Activated T-helper 1 cell treated with anti-CD3 and anti-CD28 coated beads, Interleukin-12 subunit alpha, Interleukin-12 subunit beta, Interleukin-2, Interleukin-4 antibody, amounts not matched to agents 30 ng/mL and 10 ng/mL and 1 ng/mL, durations not matched to agents 14 hours and 24 hours and 36 hours (primary cell): ENCODE measurements at regions not wholly inside any gene's neighbourhood (a gene's known extent, or its start where the extent isn't known, plus 50 kb on each side); places are given as distances from the start of the nearest gene placed in this dataset.

Experiments used
- DNase-seq: peaks from one replicate; pipeline ENCODE4 v3.0.0; 2021; ENCODE audit warnings: low spot score
- H3K27ac Mint-ChIP-seq: one replicate; pipeline ENCODE4 v1.8.0; 2021; ENCODE audit warnings: mild to moderate bottlenecking, mixed read lengths
- H3K27me3 Mint-ChIP-seq: one replicate; pipeline ENCODE4 v1.8.0; 2022; ENCODE audit warnings: mild to moderate bottlenecking, moderate library complexity, mixed read lengths; ENCODE audit not compliant: insufficient read depth
- H3K36me3 Mint-ChIP-seq: one replicate; pipeline ENCODE4 v1.8.0; 2021; ENCODE audit warnings: low read depth, mixed read lengths
- H3K4me1 Mint-ChIP-seq: one replicate; pipeline ENCODE4 v1.8.0; 2021; ENCODE audit warnings: low read depth, mixed read lengths
- H3K4me3 Mint-ChIP-seq: one replicate; pipeline ENCODE4 v1.8.0; 2021; ENCODE audit warnings: mild to moderate bottlenecking, moderate library complexity, mixed read lengths
- H3K9me3 Mint-ChIP-seq: one replicate; pipeline ENCODE4 v1.8.0; 2021; ENCODE audit warnings: mixed read lengths
- intact Hi-C: fragments of 100-400 bp; cut with micrococcal nuclease; formaldehyde crosslinking; loops from one replicate; pipeline ENCODE4 v1.15.1; 2024

GRCh38 chr5:171668097-171668412 is 117.6 kb upstream of the SMIM23 start:
- H3K4me3 Mint-ChIP-seq, result no peak overlapping the region
- H3K27me3 Mint-ChIP-seq, result peaks cover 4% of the 10 kb centered on the region
- no peak for DNase-seq
- intact Hi-C loops, result no loop called here
- H3K9me3 Mint-ChIP-seq, result no peaks in the 10 kb centered on the region
- no peaks in the 10 kb centered on the region for H3K36me3 Mint-ChIP-seq
- H3K27ac Mint-ChIP-seq, result no peak overlapping the region
- no peaks in the 10 kb centered on the region for H3K4me1 Mint-ChIP-seq

GRCh38 chr5:171669571-171669970 is 116.0 kb upstream of the SMIM23 start:
- H3K27ac Mint-ChIP-seq, result no peak overlapping the region
- DNase-seq, result no peak
- intact Hi-C loops, result no loop called here
- no peaks in the 10 kb centered on the region for H3K9me3 Mint-ChIP-seq
- H3K4me1 Mint-ChIP-seq, result no peaks in the 10 kb centered on the region
- H3K27me3 Mint-ChIP-seq, result peaks cover 4% of the 10 kb centered on the region
- H3K4me3 Mint-ChIP-seq, result no peak overlapping the region
- H3K36me3 Mint-ChIP-seq, result no peaks in the 10 kb centered on the region

GRCh38 chr5:171672556-171672955 is 113.1 kb upstream of the SMIM23 start:
- no peak overlapping the region for H3K4me3 Mint-ChIP-seq
- intact Hi-C loops, result no loop called here
- H3K27me3 Mint-ChIP-seq, result peaks cover 7% of the 10 kb centered on the region
- no peak for DNase-seq
- H3K9me3 Mint-ChIP-seq, result no peaks in the 10 kb centered on the region
- no peaks in the 10 kb centered on the region for H3K36me3 Mint-ChIP-seq
- H3K4me1 Mint-ChIP-seq, result no peaks in the 10 kb centered on the region
- H3K27ac Mint-ChIP-seq, result no peak overlapping the region

GRCh38 chr5:171673328-171673727 is 112.3 kb upstream of the SMIM23 start:
- intact Hi-C loops, result no loop called here
- Mint-ChIP-seq H3K27me3 (peaks cover 7% of the 10 kb centered on the region), H3K9me3 (no peaks in the 10 kb centered on the region)

GRCh38 chr5:171673840-171674239 is 111.8 kb upstream of the SMIM23 start:
- Mint-ChIP-seq H3K4me3 (no peak overlapping the region), H3K36me3 (no peaks in the 10 kb centered on the region), H3K4me1 (no peaks in the 10 kb centered on the region), H3K9me3 (no peaks in the 10 kb centered on the region), H3K27ac (no peak overlapping the region), H3K27me3 (peaks cover 7% of the 10 kb centered on the region)
- intact Hi-C loops, result no loop called here
- no peak for DNase-seq

More at GRCh38 chr5:171673328-171673727, 112.3 kb upstream of the SMIM23 start:
- Mint-ChIP-seq H3K27ac (no peak overlapping the region), H3K4me1 (no peaks in the 10 kb centered on the region), H3K36me3 (no peaks in the 10 kb centered on the region), H3K4me3 (no peak overlapping the region)
- no peak for DNase-seq

- H3K27me3 Mint-ChIP-seq, result peaks cover 9% of the 10 kb centered on the region
- H3K4me3 Mint-ChIP-seq, result no peak overlapping the region
- H3K36me3 Mint-ChIP-seq, result no peaks in the 10 kb centered on the region
- no peak for DNase-seq
- H3K4me1 Mint-ChIP-seq, result no peaks in the 10 kb centered on the region
- no peak overlapping the region for H3K27ac Mint-ChIP-seq
- intact Hi-C loops, result no loop called here
- no peaks in the 10 kb centered on the region for H3K9me3 Mint-ChIP-seq
These were observed 110.1 kb upstream of the SMIM23 start for GRCh38 chr5:171675511-171675910.

GRCh38 chr5:171676286-171676944 is 109.2 kb upstream of the SMIM23 start:
- no peak for DNase-seq
- H3K4me3 Mint-ChIP-seq, result no peak overlapping the region
- intact Hi-C loops, result no loop called here
- no peaks in the 10 kb centered on the region for H3K36me3 Mint-ChIP-seq
- H3K27me3 Mint-ChIP-seq, result peaks cover 9% of the 10 kb centered on the region
- no peak overlapping the region for H3K27ac Mint-ChIP-seq
- no peaks in the 10 kb centered on the region for H3K4me1 Mint-ChIP-seq
- H3K9me3 Mint-ChIP-seq, result no peaks in the 10 kb centered on the region

GRCh38 chr5:171678646-171679045 is 107.0 kb upstream of the SMIM23 start:
- intact Hi-C loops, result no loop called here
- no peak overlapping the region for H3K4me3 Mint-ChIP-seq
- no peak overlapping the region for H3K27ac Mint-ChIP-seq
- no peaks in the 10 kb centered on the region for H3K9me3 Mint-ChIP-seq
- no peaks in the 10 kb centered on the region for H3K36me3 Mint-ChIP-seq
- H3K27me3 Mint-ChIP-seq, result peaks cover 9% of the 10 kb centered on the region
- no peaks in the 10 kb centered on the region for H3K4me1 Mint-ChIP-seq
- no peak for DNase-seq

- H3K36me3 Mint-ChIP-seq, result no peaks in the 10 kb centered on the region
- peaks cover 6% of the 10 kb centered on the region for H3K27me3 Mint-ChIP-seq
- intact Hi-C loops, result no loop called here
- H3K9me3 Mint-ChIP-seq, result no peaks in the 10 kb centered on the region
- no peak overlapping the region for H3K27ac Mint-ChIP-seq
- no peak for DNase-seq
- no peaks in the 10 kb centered on the region for H3K4me1 Mint-ChIP-seq
- H3K4me3 Mint-ChIP-seq, result no peak overlapping the region
These were observed 105.1 kb upstream of the SMIM23 start for GRCh38 chr5:171680485-171680884.

- Mint-ChIP-seq H3K4me3 (no peak overlapping the region), H3K36me3 (no peaks in the 10 kb centered on the region), H3K9me3 (no peaks in the 10 kb centered on the region), H3K4me1 (no peaks in the 10 kb centered on the region), H3K27me3 (peaks cover 6% of the 10 kb centered on the region), H3K27ac (no peak overlapping the region)
- no peak for DNase-seq
- intact Hi-C loops, result no loop called here
These were observed 104.6 kb upstream of the SMIM23 start for GRCh38 chr5:171681061-171681460.

GRCh38 chr5:171681677-171682076 is 103.9 kb upstream of the SMIM23 start:
- peaks cover 6% of the 10 kb centered on the region for H3K27me3 Mint-ChIP-seq
- no peaks in the 10 kb centered on the region for H3K4me1 Mint-ChIP-seq
- no peak overlapping the region for H3K27ac Mint-ChIP-seq
- H3K4me3 Mint-ChIP-seq, result no peak overlapping the region
- no peaks in the 10 kb centered on the region for H3K36me3 Mint-ChIP-seq
- no peaks in the 10 kb centered on the region for H3K9me3 Mint-ChIP-seq
- intact Hi-C loops, result no loop called here
- no peak for DNase-seq

GRCh38 chr5:171682801-171683200 is 102.8 kb upstream of the SMIM23 start:
- H3K27ac Mint-ChIP-seq, result no peak overlapping the region
- no peaks in the 10 kb centered on the region for H3K36me3 Mint-ChIP-seq
- no peaks in the 10 kb centered on the region for H3K9me3 Mint-ChIP-seq
- no peak for DNase-seq
- intact Hi-C loops, result no loop called here
- no peak overlapping the region for H3K4me3 Mint-ChIP-seq
- no peaks in the 10 kb centered on the region for H3K4me1 Mint-ChIP-seq
- peaks cover 6% of the 10 kb centered on the region for H3K27me3 Mint-ChIP-seq

- intact Hi-C loops, result no loop called here
- no peaks in the 10 kb centered on the region for H3K4me1 Mint-ChIP-seq
- no peak overlapping the region for H3K4me3 Mint-ChIP-seq
- H3K27ac Mint-ChIP-seq, result no peak overlapping the region
- DNase-seq, result no peak
- H3K27me3 Mint-ChIP-seq, result peaks cover 4% of the 10 kb centered on the region
- no peaks in the 10 kb centered on the region for H3K36me3 Mint-ChIP-seq
- no peaks in the 10 kb centered on the region for H3K9me3 Mint-ChIP-seq
These were observed 101.4 kb upstream of the SMIM23 start for GRCh38 chr5:171684169-171684568.
